ENCODE measurements at regions not wholly inside any gene's neighbourhood (a gene's known extent, or its start where the extent isn't known, plus 50 kb on each side); places are given as distances from the start of the nearest gene placed in this dataset.

GRCh38 chr5:60346393-60346792, 353.6 kb downstream of the DEPDC1B start:
- Histone ChIP-seq H3K4me1 (ENCODE audit: control insufficient read depth in 4 of 4, insufficient read depth in 4 of 4, low read length in 3 of 4) (no peaks in the 10 kb centered on the region), H3K27ac (ENCODE audit: low read depth in 1 of 2, low read length in 2 of 2) (no peak overlapping the region), H3K9me3 (ENCODE audit: control insufficient read depth in 4 of 4, low read length in 3 of 4) (no peaks in the 10 kb centered on the region), H3K27me3 (ENCODE audit: control insufficient read depth in 4 of 4, insufficient read depth in 4 of 4, low read length in 3 of 4) (no peaks in the 10 kb centered on the region), H3K9ac (ENCODE audit: low read depth in 1 of 2, low read length in 2 of 2) (no peak overlapping the region), H3K36me3 (ENCODE audit: control insufficient read depth in 4 of 4, insufficient read depth in 3 of 4, low read depth in 1 of 4, low read length in 3 of 4) (no peaks in the 10 kb centered on the region), H3K4me3 (ENCODE audit: low read depth in 1 of 3, low read length in 3 of 3) (no peak overlapping the region)
- DNase-seq (ENCODE audit: low spot score), result no peak
- TF ChIP-seq REST (IDR thresholded peaks at IDR 0.05) (no peak), HNF4A (conservative IDR thresholded peaks at IDR 0.05) (no peak), HNF4G (IDR thresholded peaks at IDR 0.05) (no peak), RAD21 (IDR thresholded peaks at IDR 0.05) (no peak), ZBTB33 (IDR thresholded peaks at IDR 0.05) (no peak), NR2F2 (IDR thresholded peaks at IDR 0.05) (no peak), JUND (IDR thresholded peaks at IDR 0.05) (no peak), EGR1 (IDR thresholded peaks at IDR 0.05; ENCODE audit: low read depth in 2 of 2) (no peak), YY1 (IDR thresholded peaks at IDR 0.05) (no peak), FOXA1 (IDR thresholded peaks at IDR 0.05) (no peak), FOXA2 (IDR thresholded peaks at IDR 0.05) (no peak), TAF1 (conservative IDR thresholded peaks at IDR 0.05) (no peak), GABPA (IDR thresholded peaks at IDR 0.05 in 1 of 2, conservative IDR thresholded peaks at IDR 0.05 in 1 of 2) (no peak), RXRA (IDR thresholded peaks at IDR 0.05) (no peak), CTCF (IDR thresholded peaks at IDR 0.05; ENCODE audit: low read depth, low read length, missing input control) (no peak)
- TF ChIP-seq, protein P1, sequence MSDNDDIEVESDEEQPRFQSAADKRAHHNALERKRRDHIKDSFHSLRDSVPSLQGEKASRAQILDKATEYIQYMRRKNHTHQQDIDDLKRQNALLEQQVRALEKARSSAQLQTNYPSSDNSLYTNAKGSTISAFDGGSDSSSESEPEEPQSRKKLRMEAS (IDR thresholded peaks at IDR 0.05), result no peak
- TF ChIP-seq, protein P2, sequence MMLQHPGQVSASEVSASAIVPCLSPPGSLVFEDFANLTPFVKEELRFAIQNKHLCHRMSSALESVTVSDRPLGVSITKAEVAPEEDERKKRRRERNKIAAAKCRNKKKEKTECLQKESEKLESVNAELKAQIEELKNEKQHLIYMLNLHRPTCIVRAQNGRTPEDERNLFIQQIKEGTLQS (IDR thresholded peaks at IDR 0.05), result no peak
- WGBS, result 69% methylated on average over 1 of the region's 1 CpG

GRCh38 chr5:60343102-60343501, 356.9 kb downstream of the DEPDC1B start:
- no peaks in the 10 kb centered on the region for H3K4me1 ChIP-seq (ENCODE audit: control insufficient read depth in 4 of 4, insufficient read depth in 4 of 4, low read length in 3 of 4)
- no peaks in the 10 kb centered on the region for H3K36me3 ChIP-seq (ENCODE audit: control insufficient read depth in 4 of 4, insufficient read depth in 3 of 4, low read depth in 1 of 4, low read length in 3 of 4)
- no peaks in the 10 kb centered on the region for H3K27me3 ChIP-seq (ENCODE audit: control insufficient read depth in 4 of 4, insufficient read depth in 4 of 4, low read length in 3 of 4)
- no peaks in the 10 kb centered on the region for H3K9me3 ChIP-seq (ENCODE audit: control insufficient read depth in 4 of 4, low read length in 3 of 4)
- H3K9ac ChIP-seq (ENCODE audit: low read depth in 1 of 2, low read length in 2 of 2), result no peak overlapping the region
- no peak overlapping the region for H3K4me3 ChIP-seq (ENCODE audit: low read depth in 1 of 3, low read length in 3 of 3)
- DNase-seq (ENCODE audit: low spot score), result no peak
- no peak overlapping the region for H3K27ac ChIP-seq (ENCODE audit: low read depth in 1 of 2, low read length in 2 of 2)
- WGBS, result 85% methylated on average over 4 of the region's 4 CpGs
- TF ChIP-seq, protein P1 (IDR thresholded peaks at IDR 0.05), result no peak
- TF ChIP-seq CTCF (IDR thresholded peaks at IDR 0.05; ENCODE audit: low read depth, low read length, missing input control) (no peak), YY1 (IDR thresholded peaks at IDR 0.05) (no peak), RXRA (IDR thresholded peaks at IDR 0.05) (no peak), TAF1 (conservative IDR thresholded peaks at IDR 0.05) (no peak), SP1 (IDR thresholded peaks at IDR 0.05) (no peak), EGR1 (IDR thresholded peaks at IDR 0.05; ENCODE audit: low read depth in 2 of 2) (no peak), RAD21 (IDR thresholded peaks at IDR 0.05) (no peak), FOXA2 (IDR thresholded peaks at IDR 0.05) (no peak), GABPA (IDR thresholded peaks at IDR 0.05 in 1 of 2, conservative IDR thresholded peaks at IDR 0.05 in 1 of 2) (no peak)
- TF ChIP-seq, protein P2 (IDR thresholded peaks at IDR 0.05), result no peak

Data from liver (tissue), 8 donors.